ENCODE measurements at regions not wholly inside any gene's neighbourhood (a gene's known extent, or its start where the extent isn't known, plus 50 kb on each side); places are given as distances from the start of the nearest gene placed in this dataset.

- no peak for TF ChIP-seq CTCF (IDR thresholded peaks at IDR 0.05)
Measured at GRCh38 chr2:5751873-5752482, 59.8 kb downstream of the SOX11 start.

GRCh38 chr2:5756272-5756671 lies 64.1 kb downstream of the SOX11 start:
- no peak for TF ChIP-seq CTCF (IDR thresholded peaks at IDR 0.05)

GRCh38 chr2:5758346-5758745 lies 66.2 kb downstream of the SOX11 start:
- TF ChIP-seq CTCF (IDR thresholded peaks at IDR 0.05) = no peak

- TF ChIP-seq CTCF (IDR thresholded peaks at IDR 0.05) = no peak
Measured at GRCh38 chr2:5759949-5760348, 67.8 kb downstream of the SOX11 start.

GRCh38 chr2:5763531-5763930 lies 71.3 kb downstream of the SOX11 start:
- TF ChIP-seq CTCF (IDR thresholded peaks at IDR 0.05) = no peak

GRCh38 chr2:5764041-5764440 lies 71.9 kb downstream of the SOX11 start:
- TF ChIP-seq CTCF (IDR thresholded peaks at IDR 0.05) = no peak

- TF ChIP-seq CTCF (IDR thresholded peaks at IDR 0.05) = no peak
Measured at GRCh38 chr2:5766056-5766455, 73.9 kb downstream of the SOX11 start.

- no peak for TF ChIP-seq CTCF (IDR thresholded peaks at IDR 0.05)
Measured at GRCh38 chr2:5766561-5766960, 74.4 kb downstream of the SOX11 start.

All from LNCAP (cell line).